ENCODE measurements at regions not wholly inside any gene's neighbourhood (a gene's known extent, or its start where the extent isn't known, plus 50 kb on each side); places are given as distances from the start of the nearest gene placed in this dataset.

DNA sequence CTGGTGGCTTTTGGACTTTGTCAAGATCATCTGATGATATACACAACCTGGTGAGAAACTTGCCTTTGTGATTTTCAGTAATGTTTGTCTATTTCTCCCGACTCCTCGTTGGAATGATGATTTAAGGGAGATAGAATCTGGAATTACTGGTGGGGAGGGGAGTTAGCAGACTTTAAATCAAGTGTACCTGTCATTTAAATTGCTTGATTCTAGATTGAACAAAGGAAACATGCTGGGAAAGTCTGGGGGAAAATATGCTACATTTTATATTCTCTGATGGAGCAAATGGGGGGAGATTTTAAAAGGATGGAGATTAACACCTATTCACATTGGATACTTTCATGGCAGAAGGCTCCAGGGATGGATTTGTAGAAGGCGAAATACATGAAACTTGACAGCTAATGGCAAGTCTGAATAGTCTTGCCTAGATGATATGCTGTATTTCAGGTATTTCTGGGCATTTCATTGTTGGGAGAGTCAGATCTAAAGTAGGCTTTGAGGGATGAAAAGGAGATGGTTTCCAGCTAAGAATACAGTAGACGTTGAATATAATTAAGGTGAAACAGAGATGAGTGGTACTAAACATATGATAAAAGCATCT, 189.1 kb upstream of the PDZRN3 start:
- TF ChIP-seq CTCF (IDR thresholded peaks at IDR 0.05), result no peak
- TF ChIP-seq POLR2AphosphoS5 (IDR thresholded peaks at IDR 0.05), result no peak
- no peak for TF ChIP-seq POLR2A (IDR thresholded peaks at IDR 0.05)

Measured in breast epithelium (tissue), 3 donors.